Gastroesophageal sphincter (tissue), 3 donors: ENCODE measurements at regions not wholly inside any gene's neighbourhood (a gene's known extent, or its start where the extent isn't known, plus 50 kb on each side); places are given as distances from the start of the nearest gene placed in this dataset.

Experiments
- CTCF ChIP-seq, 4 experiments: fragments of 200-600 bp in 2 of 4; fragments of 450-650 bp in 2 of 4; sonication (generic) in 1 of 4; IDR thresholded peaks; one replicate each; pipeline ENCODE4 v1.5.1; 2017 to 2019; ENCODE audit warnings: antibody characterized with exemption in 4 of 4, mild to moderate bottlenecking in 2 of 4, moderate library complexity in 2 of 4
- EP300 ChIP-seq: sonication (generic); formaldehyde crosslinking; IDR thresholded peaks from one replicate; pipeline ENCODE4 v1.6.1; 2017; ENCODE audit warnings: antibody characterized with exemption, mild to moderate bottlenecking
- POLR2A ChIP-seq, 2 donors: fragments of 450-650 bp; IDR thresholded peaks; one replicate each; pipeline ENCODE4 v1.6.1; 2017; ENCODE audit warnings: antibody characterized with exemption in 2 of 2, mild to moderate bottlenecking in 2 of 2, moderate library complexity in 1 of 2
- POLR2AphosphoS5 ChIP-seq: sonication (generic); formaldehyde crosslinking; IDR thresholded peaks from one replicate; pipeline ENCODE4 v1.6.1; 2017; ENCODE audit warnings: antibody characterized with exemption

GRCh38 chr18:54529444-54529843, 61.6 kb upstream of the DYNAP start:
- TF ChIP-seq POLR2AphosphoS5 (no peak), POLR2A (IDR thresholded peaks at IDR 0.05) (no peak), CTCF (IDR thresholded peaks at IDR 0.05) (no peak), EP300 (no peak)
